ENCODE measurements at regions not wholly inside any gene's neighbourhood (a gene's known extent, or its start where the extent isn't known, plus 50 kb on each side); places are given as distances from the start of the nearest gene placed in this dataset.

- DNase-seq (ENCODE audit: low read depth in 3 of 3) = no peak
Measured at GRCh38 chr4:27184508-27185155, 324.0 kb downstream of the STIM2 start.

- DNase-seq (ENCODE audit: low read depth in 3 of 3) = no peak
Measured at GRCh38 chr4:27186710-27187109, 326.1 kb downstream of the STIM2 start.

DNA sequence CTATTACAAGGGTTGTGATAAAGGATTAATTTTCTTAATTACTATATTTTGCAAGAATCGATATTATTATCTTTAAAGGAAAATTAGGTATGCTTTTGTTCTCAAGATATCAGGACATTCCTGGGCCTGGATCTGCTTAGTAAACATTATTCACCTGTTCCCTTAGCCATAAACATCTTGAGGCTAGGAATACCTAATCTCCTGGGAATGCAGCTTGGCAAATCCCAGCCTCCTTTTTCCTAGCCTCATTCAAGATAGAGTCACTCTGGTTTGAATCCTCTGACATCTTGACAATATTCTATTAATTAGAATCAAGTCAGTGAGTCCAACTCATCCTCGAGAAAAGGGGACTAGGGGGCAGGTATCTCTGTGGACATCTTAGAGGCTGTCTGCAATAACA is 327.1 kb downstream of the STIM2 start:
- no peak for DNase-seq (ENCODE audit: low read depth in 3 of 3)

GRCh38 chr4:27189683-27190082 is 329.0 kb downstream of the STIM2 start:
- DNase-seq (ENCODE audit: low read depth in 3 of 3) = no peak

DNA sequence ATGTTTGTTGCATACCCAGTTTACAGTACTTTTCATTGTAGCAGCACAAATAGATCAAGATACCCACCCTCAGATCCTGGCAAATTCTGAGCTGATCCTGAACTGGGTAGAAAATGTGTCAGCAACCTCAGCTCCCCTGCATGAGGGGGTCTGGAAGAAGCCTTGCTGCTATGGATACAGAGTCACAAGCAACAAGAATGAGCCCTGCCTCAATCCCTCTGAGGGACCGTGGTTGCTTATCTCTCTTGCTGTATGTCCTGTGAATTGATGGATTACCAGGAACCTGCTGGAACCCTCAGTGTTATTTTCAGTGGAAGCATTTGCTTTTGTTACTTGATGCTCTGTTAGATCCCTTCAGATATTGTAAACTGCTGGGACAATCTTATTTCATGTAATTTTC is 331.0 kb downstream of the STIM2 start:
- no peak for DNase-seq (ENCODE audit: low read depth in 3 of 3)

DNA sequence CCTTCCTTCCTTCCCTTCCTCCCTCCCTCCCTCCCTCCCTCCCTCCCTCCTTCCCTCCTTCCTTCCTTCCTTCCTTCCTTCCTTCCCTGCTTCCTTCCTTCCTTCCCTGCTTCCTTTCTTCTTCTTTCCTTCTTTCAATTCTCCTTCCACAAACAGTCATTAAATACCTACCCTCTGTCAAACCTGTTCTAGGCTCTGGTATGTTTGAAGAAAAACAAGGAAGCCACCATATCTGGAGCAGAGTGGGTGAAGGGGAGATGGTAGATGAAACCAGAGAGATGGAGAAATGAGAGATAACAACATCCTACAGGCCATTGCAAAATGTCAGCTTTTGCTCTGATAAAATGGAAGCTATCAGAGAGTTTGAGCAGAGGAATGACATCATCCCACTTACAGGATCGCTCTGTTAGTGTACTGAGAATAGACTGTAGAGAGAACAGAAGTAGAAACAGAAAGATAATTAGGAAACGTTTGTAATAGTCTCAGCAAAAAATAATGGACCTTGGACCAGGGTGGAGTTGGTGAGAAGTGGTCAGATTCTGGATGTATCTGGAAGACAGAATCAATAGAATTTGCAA is 334.0 kb downstream of the STIM2 start:
- DNase-seq (ENCODE audit: low read depth in 3 of 3) = no peak

GRCh38 chr4:27198246-27198645 is 337.6 kb downstream of the STIM2 start:
- no peak for DNase-seq (ENCODE audit: low read depth in 3 of 3)

DNA sequence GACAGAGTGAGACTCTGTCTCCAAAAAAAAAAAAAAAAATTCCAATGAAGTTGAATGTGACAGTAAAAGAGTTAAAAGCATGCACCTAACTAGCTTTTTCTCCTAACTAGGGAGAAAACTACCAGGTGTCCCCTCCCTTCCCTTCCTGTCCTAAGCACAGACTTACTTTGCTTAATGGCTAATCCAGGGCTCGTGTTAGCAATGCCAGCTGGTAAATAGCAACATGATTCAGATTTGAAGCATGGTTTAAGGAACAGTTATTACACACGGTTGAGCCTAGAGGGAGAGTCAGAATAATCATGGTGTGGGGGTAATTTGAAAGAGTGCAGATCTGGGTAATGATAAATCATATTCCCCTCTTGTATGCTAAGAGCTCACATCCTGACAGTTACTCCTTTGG is 338.3 kb downstream of the STIM2 start:
- DNase-seq (ENCODE audit: low read depth in 3 of 3) = no peak

- DNase-seq (ENCODE audit: low read depth in 3 of 3) = no peak
Measured at GRCh38 chr4:27206009-27206408, 345.4 kb downstream of the STIM2 start.

DNA sequence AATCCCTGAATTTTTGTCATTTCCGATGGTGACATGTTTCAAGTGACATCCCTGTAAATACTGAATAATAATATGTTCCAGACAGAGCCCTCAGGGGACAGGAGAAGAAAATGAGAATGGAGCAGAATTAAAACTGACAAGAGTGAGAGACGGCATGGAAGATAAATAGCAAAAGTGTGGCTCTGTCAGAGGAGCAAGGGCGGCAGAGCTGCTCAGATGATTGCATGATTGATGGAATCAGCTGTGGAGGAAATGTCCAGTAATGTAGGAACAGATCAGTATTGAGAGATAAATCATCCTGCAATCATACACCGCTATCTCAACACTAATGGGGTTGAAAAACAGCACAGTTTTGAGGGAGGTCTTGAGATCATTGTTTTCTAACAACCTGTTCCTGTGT is 350.3 kb downstream of the STIM2 start:
- no peak for DNase-seq (ENCODE audit: low read depth in 3 of 3)

DNA sequence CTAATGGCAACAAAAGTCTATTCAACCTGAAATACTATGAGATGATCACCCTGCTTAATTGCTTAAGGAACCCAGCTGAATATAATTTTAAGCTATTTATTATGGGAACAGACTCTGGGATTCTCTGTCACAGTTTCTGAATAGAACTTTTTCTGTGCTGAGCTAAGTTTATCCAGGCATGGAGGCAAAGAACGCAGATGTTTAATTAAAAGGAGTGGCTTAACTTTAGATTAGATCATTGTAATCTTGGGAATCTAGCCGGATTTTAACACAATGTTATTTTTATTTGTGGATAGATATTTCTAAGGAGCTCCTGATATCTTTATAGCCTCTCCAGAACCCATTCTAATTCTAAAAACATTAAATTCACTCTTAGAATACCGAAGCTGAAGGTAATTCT is 353.4 kb downstream of the STIM2 start:
- no peak for DNase-seq (ENCODE audit: low read depth in 3 of 3)

- DNase-seq (ENCODE audit: low read depth in 3 of 3) = no peak
Measured at GRCh38 chr4:27215220-27215826, 354.7 kb downstream of the STIM2 start.

- no peak for DNase-seq (ENCODE audit: low read depth in 3 of 3)
Measured at GRCh38 chr4:27217261-27217769, 356.7 kb downstream of the STIM2 start.

- no peak for DNase-seq (ENCODE audit: low read depth in 3 of 3)
Measured at GRCh38 chr4:27218013-27218412, 357.4 kb downstream of the STIM2 start.

DNA sequence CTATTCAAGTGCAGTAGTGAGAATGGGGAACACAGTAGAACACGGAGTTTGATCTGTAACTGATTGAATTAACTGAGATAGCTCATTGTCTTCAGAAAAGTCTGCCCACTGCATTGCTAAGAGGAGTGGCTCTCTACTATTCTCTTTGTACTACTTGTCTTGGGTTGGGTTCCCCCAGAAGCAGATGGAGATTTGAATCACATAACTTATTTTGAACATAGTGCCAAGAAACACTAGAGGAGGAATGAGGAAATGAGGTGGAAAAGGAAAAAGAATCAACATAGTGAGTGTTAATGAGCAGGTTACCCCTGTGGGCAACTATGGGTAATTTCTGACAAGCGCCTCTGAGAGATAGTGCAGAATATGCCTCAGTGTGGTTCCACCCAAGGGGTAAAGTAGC is 362.7 kb downstream of the STIM2 start:
- no peak for DNase-seq (ENCODE audit: low read depth in 3 of 3)

GRCh38 chr4:27233531-27233930 is 372.9 kb downstream of the STIM2 start:
- no peak for DNase-seq (ENCODE audit: low read depth in 3 of 3)

GRCh38 chr4:27234306-27234899 is 373.8 kb downstream of the STIM2 start:
- no peak for DNase-seq (ENCODE audit: low read depth in 3 of 3)

DNA sequence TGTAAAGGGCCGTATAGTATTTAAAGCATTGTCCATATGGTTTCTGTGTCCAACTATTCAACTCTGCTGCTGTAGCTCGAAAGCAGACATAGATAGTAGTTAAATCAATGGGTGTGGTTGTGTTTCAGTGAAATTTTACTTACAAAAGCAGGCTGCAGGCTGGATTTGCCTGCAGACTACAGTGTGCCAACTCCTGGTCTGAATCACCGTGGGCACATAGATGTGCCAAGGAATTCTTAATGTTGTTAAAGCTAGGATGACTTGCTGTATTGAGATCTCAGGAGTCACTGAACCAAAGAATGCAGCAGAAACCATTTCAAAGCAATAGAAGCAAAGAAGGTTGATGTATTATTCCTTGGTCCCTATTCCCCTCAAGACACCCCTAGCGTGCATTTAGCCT is 379.0 kb downstream of the STIM2 start:
- no peak for DNase-seq (ENCODE audit: low read depth in 3 of 3)

- DNase-seq (ENCODE audit: low read depth in 3 of 3) = no peak
Measured at GRCh38 chr4:27242217-27242616, 381.6 kb downstream of the STIM2 start.

DNA sequence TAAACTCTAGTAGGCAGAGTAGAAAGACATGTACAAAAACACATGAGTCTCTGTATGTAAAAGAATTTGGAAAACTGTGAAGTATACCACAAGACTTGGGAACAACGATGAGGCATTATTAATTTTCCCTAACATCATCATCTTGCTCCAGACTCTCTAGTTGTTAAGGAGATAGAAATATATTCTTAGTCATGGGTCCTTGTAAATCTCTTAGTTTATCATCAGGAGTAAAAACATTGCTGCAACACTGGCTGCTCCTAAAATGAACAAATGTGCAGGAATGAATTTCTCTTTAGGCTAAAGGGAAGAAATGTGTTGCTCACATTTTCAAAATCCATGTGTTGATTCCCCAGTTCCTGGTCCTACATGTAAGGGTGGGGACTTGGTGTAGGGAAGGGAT is 384.6 kb downstream of the STIM2 start:
- DNase-seq (ENCODE audit: low read depth in 3 of 3) = no peak

DNA sequence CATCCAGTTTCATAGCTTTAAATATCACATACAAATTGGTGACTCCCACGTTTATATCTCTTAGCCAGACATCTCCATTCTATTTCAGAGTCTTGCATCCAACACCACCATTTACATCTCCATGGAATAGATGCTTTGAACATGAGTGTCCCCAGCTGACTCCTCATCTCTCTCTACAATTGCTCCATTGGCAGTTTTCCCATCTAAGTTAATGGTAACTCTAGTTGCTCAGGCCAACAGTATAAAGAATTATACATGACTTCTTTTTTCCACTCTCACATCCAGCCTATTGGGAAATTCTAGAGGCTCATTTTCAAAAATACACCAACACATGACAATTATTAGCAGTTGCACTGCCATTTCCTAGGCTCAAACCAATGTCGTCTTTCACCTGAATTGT is 388.2 kb downstream of the STIM2 start:
- no peak for DNase-seq (ENCODE audit: low read depth in 3 of 3)

- no peak for DNase-seq (ENCODE audit: low read depth in 3 of 3)
Measured at GRCh38 chr4:27251771-27252170, 391.1 kb downstream of the STIM2 start.
